ENCODE measurements at regions not wholly inside any gene's neighbourhood (a gene's known extent, or its start where the extent isn't known, plus 50 kb on each side); places are given as distances from the start of the nearest gene placed in this dataset.

DNA sequence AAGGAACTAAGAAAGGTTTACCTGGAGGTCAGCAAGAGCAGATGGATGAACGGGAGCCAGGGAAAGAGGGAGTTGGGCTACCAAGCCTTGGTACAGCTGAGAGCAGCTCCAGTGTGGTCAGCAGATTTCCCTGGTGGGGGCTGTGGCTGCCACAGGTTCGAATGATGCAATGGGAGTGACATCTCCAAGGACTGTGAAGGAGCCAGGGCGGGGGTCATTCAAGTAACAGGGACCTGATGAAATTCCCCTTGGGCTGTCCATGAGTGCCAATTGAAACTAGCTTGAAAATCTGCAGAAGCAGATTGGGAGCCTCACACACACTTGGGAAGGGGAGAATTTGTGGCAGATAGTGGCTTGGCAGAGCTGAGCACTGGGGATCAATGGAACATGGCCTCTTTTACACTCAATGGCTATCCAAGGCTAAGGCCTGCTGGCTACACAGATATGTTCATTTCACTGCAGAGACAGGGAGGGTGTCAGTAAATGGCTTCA lies 247.0 kb upstream of the ECI2 start:
- no peaks in the 10 kb centered on the region for H3K36me3 ChIP-seq (ENCODE audit: control insufficient read depth, insufficient read depth, low read length)
- ChIA-PET CTCF (no interaction called here), POLR2A (no interaction called here)
- H3K9me3 ChIP-seq (ENCODE audit: control insufficient read depth, insufficient read depth, low read depth, low read length) = peaks cover 9% of the 10 kb centered on the region; the same call in 1 of the 2 replicates
- TF ChIP-seq, protein P1, sequence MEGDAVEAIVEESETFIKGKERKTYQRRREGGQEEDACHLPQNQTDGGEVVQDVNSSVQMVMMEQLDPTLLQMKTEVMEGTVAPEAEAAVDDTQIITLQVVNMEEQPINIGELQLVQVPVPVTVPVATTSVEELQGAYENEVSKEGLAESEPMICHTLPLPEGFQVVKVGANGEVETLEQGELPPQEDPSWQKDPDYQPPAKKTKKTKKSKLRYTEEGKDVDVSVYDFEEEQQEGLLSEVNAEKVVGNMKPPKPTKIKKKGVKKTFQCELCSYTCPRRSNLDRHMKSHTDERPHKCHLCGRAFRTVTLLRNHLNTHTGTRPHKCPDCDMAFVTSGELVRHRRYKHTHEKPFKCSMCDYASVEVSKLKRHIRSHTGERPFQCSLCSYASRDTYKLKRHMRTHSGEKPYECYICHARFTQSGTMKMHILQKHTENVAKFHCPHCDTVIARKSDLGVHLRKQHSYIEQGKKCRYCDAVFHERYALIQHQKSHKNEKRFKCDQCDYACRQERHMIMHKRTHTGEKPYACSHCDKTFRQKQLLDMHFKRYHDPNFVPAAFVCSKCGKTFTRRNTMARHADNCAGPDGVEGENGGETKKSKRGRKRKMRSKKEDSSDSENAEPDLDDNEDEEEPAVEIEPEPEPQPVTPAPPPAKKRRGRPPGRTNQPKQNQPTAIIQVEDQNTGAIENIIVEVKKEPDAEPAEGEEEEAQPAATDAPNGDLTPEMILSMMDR (IDR thresholded peaks at IDR 0.05) = no peak
- TF ChIP-seq SIN3A (IDR thresholded peaks at IDR 0.05; ENCODE audit: borderline replicate concordance, insufficient read depth, low read depth, low read length) (no peak), TCF7L2 (IDR thresholded peaks at IDR 0.05; ENCODE audit: low read depth, low read length) (no peak), POLR2AphosphoS5 (IDR thresholded peaks at IDR 0.05; ENCODE audit: low read depth, low read length) (no peak)
- TF ChIP-seq, protein P2, sequence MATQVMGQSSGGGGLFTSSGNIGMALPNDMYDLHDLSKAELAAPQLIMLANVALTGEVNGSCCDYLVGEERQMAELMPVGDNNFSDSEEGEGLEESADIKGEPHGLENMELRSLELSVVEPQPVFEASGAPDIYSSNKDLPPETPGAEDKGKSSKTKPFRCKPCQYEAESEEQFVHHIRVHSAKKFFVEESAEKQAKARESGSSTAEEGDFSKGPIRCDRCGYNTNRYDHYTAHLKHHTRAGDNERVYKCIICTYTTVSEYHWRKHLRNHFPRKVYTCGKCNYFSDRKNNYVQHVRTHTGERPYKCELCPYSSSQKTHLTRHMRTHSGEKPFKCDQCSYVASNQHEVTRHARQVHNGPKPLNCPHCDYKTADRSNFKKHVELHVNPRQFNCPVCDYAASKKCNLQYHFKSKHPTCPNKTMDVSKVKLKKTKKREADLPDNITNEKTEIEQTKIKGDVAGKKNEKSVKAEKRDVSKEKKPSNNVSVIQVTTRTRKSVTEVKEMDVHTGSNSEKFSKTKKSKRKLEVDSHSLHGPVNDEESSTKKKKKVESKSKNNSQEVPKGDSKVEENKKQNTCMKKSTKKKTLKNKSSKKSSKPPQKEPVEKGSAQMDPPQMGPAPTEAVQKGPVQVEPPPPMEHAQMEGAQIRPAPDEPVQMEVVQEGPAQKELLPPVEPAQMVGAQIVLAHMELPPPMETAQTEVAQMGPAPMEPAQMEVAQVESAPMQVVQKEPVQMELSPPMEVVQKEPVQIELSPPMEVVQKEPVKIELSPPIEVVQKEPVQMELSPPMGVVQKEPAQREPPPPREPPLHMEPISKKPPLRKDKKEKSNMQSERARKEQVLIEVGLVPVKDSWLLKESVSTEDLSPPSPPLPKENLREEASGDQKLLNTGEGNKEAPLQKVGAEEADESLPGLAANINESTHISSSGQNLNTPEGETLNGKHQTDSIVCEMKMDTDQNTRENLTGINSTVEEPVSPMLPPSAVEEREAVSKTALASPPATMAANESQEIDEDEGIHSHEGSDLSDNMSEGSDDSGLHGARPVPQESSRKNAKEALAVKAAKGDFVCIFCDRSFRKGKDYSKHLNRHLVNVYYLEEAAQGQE (IDR thresholded peaks at IDR 0.05; ENCODE audit: insufficient read depth in 1 of 2, low read depth in 2 of 2, low read length in 1 of 2) = no peak
- intact Hi-C loops (cut with micrococcal nuclease; ENCODE audit: unreplicated experiment) (no loop called here), in situ Hi-C loops (cut with HindIII; ENCODE audit: low pct_unique_long_range_greater_than_20kb, low sequenced_read_pairs) (no loop called here)
- H3K27ac ChIP-seq (ENCODE audit: low read length) = no peak overlapping the region
- no peak for DNase-seq (ENCODE audit: low read depth, low spot score)
- no TSS peak for BruUV-seq (replicated peaks)
- H3K4me1 ChIP-seq (ENCODE audit: control insufficient read depth, insufficient read depth, low read length) = no peaks in the 10 kb centered on the region
- ATAC-seq = no peak
- no peaks in the 10 kb centered on the region for H3K27me3 ChIP-seq (ENCODE audit: control insufficient read depth, insufficient read depth, low read length)
- H3K4me3 ChIP-seq (ENCODE audit: low read depth in 2 of 2, low read length in 2 of 2) = no peak overlapping the region

DNA sequence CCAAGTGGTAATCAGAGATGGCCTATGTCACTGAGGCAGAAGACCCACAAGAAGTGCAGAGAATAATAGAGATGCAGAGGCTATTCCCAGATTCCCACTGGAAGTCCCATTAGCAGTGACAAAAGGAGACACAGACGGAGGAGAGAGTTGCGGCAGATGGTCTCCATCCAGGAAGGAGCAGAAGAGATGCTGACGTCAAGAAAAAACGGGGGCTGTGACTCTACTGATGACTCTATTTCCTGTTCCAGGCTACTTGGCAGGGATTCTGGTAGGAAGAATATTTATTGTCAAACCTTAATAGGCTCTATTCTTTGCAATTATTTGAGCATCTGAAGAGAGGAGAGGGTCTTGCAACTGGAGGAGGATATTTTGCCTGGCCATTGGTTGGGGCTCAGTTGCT lies 246.0 kb upstream of the ECI2 start:
- no peak for ATAC-seq
- H3K36me3 ChIP-seq (ENCODE audit: control insufficient read depth, insufficient read depth, low read length) = no peaks in the 10 kb centered on the region
- no peak overlapping the region for H3K27ac ChIP-seq (ENCODE audit: low read length)
- intact Hi-C loops (cut with micrococcal nuclease; ENCODE audit: unreplicated experiment) (no loop called here), in situ Hi-C loops (cut with HindIII; ENCODE audit: low pct_unique_long_range_greater_than_20kb, low sequenced_read_pairs) (no loop called here)
- no peaks in the 10 kb centered on the region for H3K27me3 ChIP-seq (ENCODE audit: control insufficient read depth, insufficient read depth, low read length)
- no TSS peak for BruUV-seq (replicated peaks)
- DNase-seq (ENCODE audit: low read depth, low spot score) = no peak
- ChIA-PET CTCF (no interaction called here), POLR2A (no interaction called here)
- peaks cover 9% of the 10 kb centered on the region; the same call in 1 of the 2 replicates for H3K9me3 ChIP-seq (ENCODE audit: control insufficient read depth, insufficient read depth, low read depth, low read length)
- no peak for TF ChIP-seq POLR2AphosphoS5 (IDR thresholded peaks at IDR 0.05; ENCODE audit: low read depth, low read length)
- TF ChIP-seq, protein P1 (IDR thresholded peaks at IDR 0.05) = no peak
- TF ChIP-seq TCF7L2 (IDR thresholded peaks at IDR 0.05; ENCODE audit: low read depth, low read length) = no peak
- TF ChIP-seq SIN3A (IDR thresholded peaks at IDR 0.05; ENCODE audit: borderline replicate concordance, insufficient read depth, low read depth, low read length) = no peak
- TF ChIP-seq, protein P2 (IDR thresholded peaks at IDR 0.05; ENCODE audit: insufficient read depth in 1 of 2, low read depth in 2 of 2, low read length in 1 of 2) = no peak
- no peak overlapping the region for H3K4me3 ChIP-seq (ENCODE audit: low read depth in 2 of 2, low read length in 2 of 2)
- H3K4me1 ChIP-seq (ENCODE audit: control insufficient read depth, insufficient read depth, low read length) = no peaks in the 10 kb centered on the region

Data from Panc1 (cell line).